Activated T-helper 17 cell treated with anti-CD3 and anti-CD28 coated beads, Interleukin-2, amount 50 U/mL, for 72 hours (primary cell): ENCODE measurements at regions not wholly inside any gene's neighbourhood (a gene's known extent, or its start where the extent isn't known, plus 50 kb on each side); places are given as distances from the start of the nearest gene placed in this dataset.

Source experiments
- ATAC-seq: fragments of 150-1000 bp; cut with Tn5 transposase; replicated peaks from 2 replicates; pipeline ENCODE4 v1.10.0; 2021; ENCODE audit warnings: mild to moderate bottlenecking, moderate library complexity
- H3K27ac Mint-ChIP-seq: one replicate; pipeline ENCODE4 v1.8.0; 2022; ENCODE audit warnings: mixed read lengths
- H3K27me3 Mint-ChIP-seq: one replicate; pipeline ENCODE4 v1.8.0; 2022; ENCODE audit warnings: mixed read lengths
- H3K36me3 Mint-ChIP-seq: one replicate; pipeline ENCODE4 v1.8.0; 2022; ENCODE audit warnings: low read depth, mild to moderate bottlenecking, mixed read lengths
- H3K4me1 Mint-ChIP-seq: one replicate; pipeline ENCODE4 v1.8.0; 2022; ENCODE audit warnings: mixed read lengths
- H3K4me3 Mint-ChIP-seq: one replicate; pipeline ENCODE4 v1.8.0; 2022; ENCODE audit warnings: mild to moderate bottlenecking, mixed read lengths
- H3K9me3 Mint-ChIP-seq: one replicate; pipeline ENCODE4 v1.8.0; 2022; ENCODE audit warnings: mixed read lengths

DNA sequence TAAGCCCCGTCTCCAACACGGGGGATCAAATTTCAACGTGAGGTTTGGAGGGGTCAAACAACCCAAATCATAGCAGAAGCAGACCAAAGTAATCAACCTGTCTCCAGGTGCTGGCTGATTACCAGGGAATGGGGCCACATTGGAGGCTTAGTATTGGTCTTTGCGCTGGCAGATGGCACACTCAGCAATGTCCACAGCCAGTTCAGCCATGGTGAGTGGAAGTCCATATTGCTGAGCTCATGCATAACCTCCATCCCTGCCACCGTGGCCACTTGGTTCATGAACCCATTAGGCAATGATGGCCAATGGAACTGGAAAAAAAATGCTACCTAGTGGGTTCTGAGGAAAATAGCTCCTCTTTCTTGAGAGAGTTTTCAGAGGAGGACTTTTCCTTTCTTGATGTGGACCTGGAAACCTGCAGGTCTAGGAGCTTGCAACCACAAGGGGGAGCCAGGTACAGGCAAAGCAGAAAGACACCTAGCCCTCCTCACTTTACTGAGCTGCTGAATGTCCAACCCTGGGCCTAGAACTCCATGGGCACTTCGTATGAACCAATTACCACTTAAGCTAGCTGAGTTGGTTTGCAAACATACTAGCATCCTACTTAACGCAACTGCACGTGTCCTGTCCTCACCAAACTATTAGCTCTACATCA is 128.0 kb upstream of the GYPC start:
- Mint-ChIP-seq H3K9me3 (no peaks in the 10 kb centered on the region), H3K36me3 (no peaks in the 10 kb centered on the region), H3K4me3 (no peak overlapping the region), H3K4me1 (no peaks in the 10 kb centered on the region), H3K27ac (no peak overlapping the region), H3K27me3 (peaks cover 1% of the 10 kb centered on the region)
- ATAC-seq = peak; percentile 76

DNA sequence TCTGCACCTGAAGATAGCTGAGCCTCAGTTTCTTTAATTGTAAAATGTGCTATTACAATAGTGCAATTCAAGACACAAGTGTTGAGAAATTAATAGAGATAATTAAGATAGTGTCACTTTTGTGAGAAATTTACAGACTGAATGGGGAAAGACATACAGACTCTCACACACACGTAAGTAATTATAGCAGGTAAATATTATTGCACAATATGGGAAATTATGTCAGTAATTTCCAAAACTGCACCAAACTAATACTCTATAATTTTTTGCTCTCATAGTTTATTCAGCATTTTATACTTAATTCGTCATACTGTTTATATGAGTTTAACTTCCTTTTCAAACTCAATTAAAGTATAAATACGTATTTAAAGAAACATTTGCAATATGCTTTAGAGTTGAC is 124.9 kb upstream of the GYPC start:
- peaks cover 21% of the 10 kb centered on the region for H3K27me3 Mint-ChIP-seq
- no peaks in the 10 kb centered on the region for H3K9me3 Mint-ChIP-seq
- H3K36me3 Mint-ChIP-seq = no peaks in the 10 kb centered on the region
- no peak for ATAC-seq
- no peak overlapping the region for H3K4me3 Mint-ChIP-seq
- no peaks in the 10 kb centered on the region for H3K4me1 Mint-ChIP-seq
- H3K27ac Mint-ChIP-seq = no peak overlapping the region

GRCh38 chr2:126534478-126534877 is 121.5 kb upstream of the GYPC start:
- Mint-ChIP-seq H3K36me3 (no peaks in the 10 kb centered on the region), H3K4me1 (no peaks in the 10 kb centered on the region), H3K9me3 (no peaks in the 10 kb centered on the region), H3K4me3 (no peak overlapping the region), H3K27ac (no peak overlapping the region), H3K27me3 (peaks cover 32% of the 10 kb centered on the region)
- no peak for ATAC-seq

DNA sequence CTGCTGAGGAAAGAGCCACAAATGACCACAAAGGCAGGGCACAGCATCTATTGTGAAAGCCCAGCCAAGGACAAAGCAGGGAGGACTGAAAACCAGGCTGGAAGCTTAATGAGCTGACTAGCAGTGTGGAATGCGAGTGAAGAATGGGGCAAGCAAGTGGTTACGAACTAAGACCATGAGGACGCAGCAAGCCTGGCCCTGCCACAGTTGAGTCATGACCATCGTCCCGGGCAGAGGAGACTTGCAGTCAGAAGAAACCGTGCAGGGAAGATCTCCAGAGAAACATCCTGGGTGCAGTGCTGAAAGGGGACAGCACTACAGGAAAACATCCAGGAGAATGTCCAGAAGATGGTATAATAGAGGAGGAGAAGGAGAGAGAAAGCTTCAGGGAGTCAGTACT is 120.5 kb upstream of the GYPC start:
- Mint-ChIP-seq H3K9me3 (peaks cover 5% of the 10 kb centered on the region), H3K4me1 (no peaks in the 10 kb centered on the region), H3K36me3 (no peaks in the 10 kb centered on the region), H3K27ac (no peak overlapping the region), H3K4me3 (no peak overlapping the region), H3K27me3 (peaks cover 32% of the 10 kb centered on the region)
- ATAC-seq = no peak

DNA sequence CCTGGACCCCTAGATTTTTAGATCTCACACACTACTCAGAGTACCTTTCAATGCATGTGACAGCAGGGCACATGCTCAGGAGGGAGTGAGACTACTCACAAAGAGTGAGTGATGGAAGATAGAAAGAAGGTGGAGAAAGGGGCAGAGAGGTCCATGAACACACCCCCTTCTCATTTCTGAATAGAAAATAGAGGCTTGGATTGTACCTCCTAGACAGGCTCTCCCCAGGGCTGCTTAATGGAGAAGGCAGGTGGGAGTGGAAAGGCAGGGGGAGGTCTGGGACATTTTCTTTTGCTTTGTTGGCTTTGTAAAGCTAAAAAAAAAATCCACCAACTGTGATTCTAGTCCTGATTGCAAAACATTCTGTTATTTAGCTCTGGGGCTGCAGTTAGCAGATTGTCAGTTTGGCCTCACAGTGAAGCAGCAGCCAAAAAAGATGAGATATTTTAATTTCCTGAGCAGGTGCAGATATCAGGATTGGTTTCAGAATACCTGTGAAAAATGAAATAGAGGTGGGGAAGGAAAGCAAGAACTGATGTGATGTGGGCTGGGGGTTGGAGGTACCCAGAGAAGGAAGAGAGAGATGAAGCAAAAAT is 119.3 kb upstream of the GYPC start:
- Mint-ChIP-seq H3K4me1 (no peaks in the 10 kb centered on the region), H3K9me3 (peaks cover 5% of the 10 kb centered on the region), H3K27ac (no peak overlapping the region), H3K4me3 (no peak overlapping the region), H3K36me3 (no peaks in the 10 kb centered on the region), H3K27me3 (peaks cover 32% of the 10 kb centered on the region)
- ATAC-seq = no peak

- Mint-ChIP-seq H3K4me3 (no peak overlapping the region), H3K9me3 (peaks cover 14% of the 10 kb centered on the region), H3K36me3 (no peaks in the 10 kb centered on the region), H3K27ac (no peak overlapping the region), H3K27me3 (peaks cover 25% of the 10 kb centered on the region), H3K4me1 (no peaks in the 10 kb centered on the region)
- ATAC-seq = no peak
Measured at GRCh38 chr2:126539101-126539500, 116.9 kb upstream of the GYPC start.

DNA sequence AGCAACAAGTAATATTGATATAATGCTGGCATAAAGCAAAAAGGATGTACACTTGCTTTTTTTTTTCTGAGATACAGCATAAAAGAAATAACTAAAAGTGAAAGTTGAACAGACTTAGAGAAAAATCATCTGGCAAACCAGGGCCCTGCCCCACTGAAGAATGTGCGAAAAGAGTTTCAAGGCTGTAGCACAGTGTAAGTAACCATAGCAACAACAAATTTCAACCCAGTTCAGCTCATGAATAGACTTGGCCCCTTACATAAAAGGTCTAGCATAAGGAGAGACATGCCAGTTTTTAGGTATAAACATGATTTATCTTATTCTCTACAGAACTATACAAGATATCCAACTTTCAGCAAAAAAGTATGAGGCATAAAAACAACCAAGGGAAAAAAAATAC is 113.7 kb upstream of the GYPC start:
- Mint-ChIP-seq H3K27me3 (peaks cover 10% of the 10 kb centered on the region), H3K4me1 (no peaks in the 10 kb centered on the region), H3K27ac (no peak overlapping the region), H3K9me3 (peaks cover 14% of the 10 kb centered on the region), H3K36me3 (no peaks in the 10 kb centered on the region), H3K4me3 (no peak overlapping the region)
- ATAC-seq = no peak

GRCh38 chr2:126543081-126543480 is 112.9 kb upstream of the GYPC start:
- no peak for ATAC-seq
- peaks cover 14% of the 10 kb centered on the region for H3K9me3 Mint-ChIP-seq
- H3K27ac Mint-ChIP-seq = no peak overlapping the region
- H3K36me3 Mint-ChIP-seq = no peaks in the 10 kb centered on the region
- no peak overlapping the region for H3K4me3 Mint-ChIP-seq
- peaks cover 9% of the 10 kb centered on the region for H3K27me3 Mint-ChIP-seq
- H3K4me1 Mint-ChIP-seq = no peaks in the 10 kb centered on the region

DNA sequence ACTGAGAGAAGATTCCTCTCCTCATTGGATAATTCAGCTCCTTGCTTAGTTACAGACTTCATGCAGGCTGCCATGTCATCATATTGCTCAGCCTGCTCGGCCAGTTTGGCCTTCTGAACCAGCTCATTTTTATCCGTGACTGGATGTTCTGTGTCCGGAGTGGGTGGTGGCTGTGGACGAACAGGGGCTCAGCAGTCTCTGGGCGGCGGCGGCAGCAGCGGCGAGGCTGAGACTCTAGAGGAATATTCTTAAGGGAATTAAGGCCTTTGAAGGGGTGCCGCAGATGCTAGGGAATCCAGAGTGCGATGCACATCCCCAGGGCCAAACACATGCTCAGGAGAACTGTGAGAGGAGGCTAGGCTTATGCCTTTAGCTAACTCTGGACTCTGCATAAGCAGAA is 97.9 kb upstream of the GYPC start:
- Mint-ChIP-seq H3K27ac (no peak overlapping the region), H3K36me3 (no peaks in the 10 kb centered on the region), H3K27me3 (peaks cover 9% of the 10 kb centered on the region), H3K4me1 (no peaks in the 10 kb centered on the region), H3K9me3 (no peaks in the 10 kb centered on the region), H3K4me3 (no peak overlapping the region)
- ATAC-seq = no peak

GRCh38 chr2:126568734-126569133 is 87.2 kb upstream of the GYPC start:
- Mint-ChIP-seq H3K36me3 (no peaks in the 10 kb centered on the region), H3K27me3 (no peaks in the 10 kb centered on the region), H3K9me3 (peaks cover 4% of the 10 kb centered on the region), H3K27ac (no peak overlapping the region), H3K4me1 (no peaks in the 10 kb centered on the region), H3K4me3 (no peak overlapping the region)
- ATAC-seq = no peak

DNA sequence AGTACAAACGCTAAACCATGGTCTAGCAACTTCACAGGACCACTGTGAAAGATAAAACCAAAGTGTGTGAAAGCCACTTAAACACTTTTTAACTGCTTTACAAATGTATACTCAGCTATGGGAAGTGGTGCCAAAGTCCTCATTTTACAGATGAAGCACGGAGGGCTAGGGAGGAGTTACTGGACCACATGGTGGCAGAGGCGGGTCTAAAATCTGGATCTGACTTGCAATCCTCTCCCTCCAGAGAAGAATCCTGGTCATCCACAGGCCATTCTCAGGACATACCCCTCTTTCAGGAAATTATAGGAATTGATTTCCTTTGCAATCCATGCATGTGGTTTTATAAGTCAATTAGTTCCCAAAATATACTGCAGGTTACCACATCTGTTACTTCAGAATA is 84.6 kb upstream of the GYPC start:
- Mint-ChIP-seq H3K27me3 (no peaks in the 10 kb centered on the region), H3K27ac (no peak overlapping the region), H3K4me3 (no peak overlapping the region), H3K9me3 (no peaks in the 10 kb centered on the region), H3K36me3 (no peaks in the 10 kb centered on the region), H3K4me1 (no peaks in the 10 kb centered on the region)
- no peak for ATAC-seq

DNA sequence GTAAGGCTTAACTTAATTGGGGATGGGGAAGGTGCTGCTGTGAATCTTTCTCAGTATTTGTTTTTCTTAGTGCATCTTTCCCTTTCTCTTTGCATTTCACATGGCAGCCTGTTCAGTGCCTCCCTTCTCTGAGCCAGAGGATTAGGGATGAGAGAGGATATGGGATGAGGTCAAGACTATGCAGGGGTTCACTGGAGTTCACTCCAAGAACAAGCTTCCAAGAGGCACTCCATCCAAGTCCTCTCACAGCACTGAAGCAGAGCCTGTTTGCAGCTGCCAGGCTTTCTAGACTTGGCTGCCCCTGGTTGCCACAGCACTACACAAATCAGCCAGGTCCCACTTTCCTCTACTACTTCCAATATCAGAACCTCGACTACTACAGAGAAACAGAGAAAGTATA is 80.3 kb upstream of the GYPC start:
- no peak overlapping the region for H3K27ac Mint-ChIP-seq
- no peak overlapping the region for H3K4me3 Mint-ChIP-seq
- peaks cover 4% of the 10 kb centered on the region for H3K27me3 Mint-ChIP-seq
- H3K9me3 Mint-ChIP-seq = no peaks in the 10 kb centered on the region
- no peaks in the 10 kb centered on the region for H3K4me1 Mint-ChIP-seq
- no peak for ATAC-seq
- no peaks in the 10 kb centered on the region for H3K36me3 Mint-ChIP-seq

DNA sequence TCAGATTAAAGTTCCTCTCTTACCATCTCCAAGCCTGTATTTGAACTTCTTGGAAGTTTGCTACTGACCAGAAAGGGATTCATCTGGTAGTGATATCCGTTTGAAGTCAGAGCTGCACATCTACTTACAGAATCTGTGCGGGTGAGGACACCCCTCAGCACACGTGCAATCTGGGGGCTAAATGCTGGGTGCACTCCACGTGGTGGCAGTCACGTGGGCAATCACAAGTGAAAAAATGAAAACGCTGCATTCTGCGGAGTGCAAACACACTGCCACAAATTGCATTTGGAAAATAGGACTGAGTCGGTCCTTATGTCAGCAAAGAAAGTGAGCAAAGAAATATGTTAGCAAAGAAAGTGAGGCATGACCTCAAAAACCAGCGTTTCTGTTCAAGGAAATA is 76.1 kb upstream of the GYPC start:
- ATAC-seq = no peak
- Mint-ChIP-seq H3K27me3 (peaks cover 15% of the 10 kb centered on the region), H3K36me3 (no peaks in the 10 kb centered on the region), H3K4me1 (no peaks in the 10 kb centered on the region), H3K9me3 (no peaks in the 10 kb centered on the region), H3K27ac (no peak overlapping the region), H3K4me3 (no peak overlapping the region)

DNA sequence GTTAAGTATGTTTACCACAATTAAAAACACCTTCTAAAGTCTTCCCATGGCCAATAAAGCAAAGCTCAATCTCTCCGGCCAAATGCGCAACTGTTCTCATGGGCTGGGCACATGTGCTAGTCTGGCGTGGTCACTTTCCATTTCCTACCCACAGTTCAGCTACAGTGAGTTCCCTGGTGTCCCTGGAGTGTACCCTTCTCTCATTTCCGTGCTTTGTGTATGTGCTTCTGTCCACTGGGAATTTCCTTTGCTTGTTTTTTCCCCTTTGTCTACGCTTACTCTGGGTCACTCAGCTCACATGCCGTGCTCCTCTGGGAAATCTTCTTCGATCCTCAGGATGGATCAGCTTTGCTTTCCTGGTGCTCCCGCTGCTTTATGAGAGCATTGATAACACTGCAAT is 69.6 kb upstream of the GYPC start:
- no peak for ATAC-seq
- Mint-ChIP-seq H3K36me3 (no peaks in the 10 kb centered on the region), H3K4me1 (no peaks in the 10 kb centered on the region), H3K27me3 (peaks cover 19% of the 10 kb centered on the region), H3K9me3 (no peaks in the 10 kb centered on the region), H3K4me3 (no peak overlapping the region), H3K27ac (no peak overlapping the region)

DNA sequence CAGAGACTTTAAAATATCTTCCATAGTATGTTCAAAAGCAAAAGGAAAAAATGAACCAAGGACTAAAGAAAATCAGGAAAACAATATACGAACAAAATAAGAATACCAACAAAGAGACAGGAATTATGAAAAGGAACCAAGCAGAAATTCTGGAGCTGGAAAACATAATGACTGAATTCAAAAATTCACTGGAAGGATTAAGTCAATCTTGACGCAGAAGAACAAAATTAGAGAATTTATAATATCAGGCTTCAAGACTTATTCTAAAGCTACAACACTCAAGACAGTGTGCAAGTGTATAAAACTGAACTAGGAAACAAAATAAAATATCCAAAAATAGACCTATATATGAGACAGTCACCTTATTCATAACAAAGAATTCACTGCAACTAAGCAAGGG is 56.9 kb upstream of the GYPC start:
- ATAC-seq = no peak
- peaks cover 12% of the 10 kb centered on the region for H3K9me3 Mint-ChIP-seq
- peaks cover 2% of the 10 kb centered on the region for H3K27me3 Mint-ChIP-seq
- no peaks in the 10 kb centered on the region for H3K36me3 Mint-ChIP-seq
- H3K4me1 Mint-ChIP-seq = no peaks in the 10 kb centered on the region
- no peak overlapping the region for H3K27ac Mint-ChIP-seq
- H3K4me3 Mint-ChIP-seq = no peak overlapping the region

DNA sequence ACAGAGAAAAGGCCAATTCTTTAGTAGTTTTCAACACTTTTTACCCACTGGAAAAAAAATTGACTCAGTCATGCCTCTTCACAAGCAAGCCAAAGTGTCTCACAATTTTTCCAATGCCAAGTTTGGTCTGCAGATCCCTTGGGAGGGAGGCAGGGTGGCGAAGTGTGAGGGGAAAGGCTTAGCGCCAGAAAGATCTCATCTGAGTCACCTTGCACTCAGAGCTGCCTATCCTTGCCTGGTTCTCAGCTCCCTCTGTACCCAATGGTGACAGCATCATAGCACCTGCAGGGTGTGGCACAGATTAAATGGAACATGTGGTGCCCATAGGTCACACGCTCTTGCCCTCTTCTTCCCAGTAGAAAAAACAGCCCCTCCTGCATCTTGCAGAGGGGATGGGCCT is 55.2 kb upstream of the GYPC start:
- peaks cover 14% of the 10 kb centered on the region for H3K27me3 Mint-ChIP-seq
- peaks cover 25% of the 10 kb centered on the region for H3K9me3 Mint-ChIP-seq
- no peak for ATAC-seq
- no peaks in the 10 kb centered on the region for H3K36me3 Mint-ChIP-seq
- H3K4me1 Mint-ChIP-seq = no peaks in the 10 kb centered on the region
- no peak overlapping the region for H3K27ac Mint-ChIP-seq
- H3K4me3 Mint-ChIP-seq = no peak overlapping the region
